OCI-LY7 (cell line): ENCODE measurements at regions not wholly inside any gene's neighbourhood (a gene's known extent, or its start where the extent isn't known, plus 50 kb on each side); places are given as distances from the start of the nearest gene placed in this dataset.

Source experiments
- BruUV-seq: library from RNA; stranded (reverse); fragments of 400-500 nt; replicated peaks from 2 replicates; lab custom pipeline; 2021; lab: Mats Ljungman, UMichigan
- CTCF ChIA-PET: fragments of 300-600 bp; sonication (Branson Sonifier 250); formaldehyde crosslinking; loops from one replicate; lab custom pipeline; 2022; ENCODE audit warnings: antibody characterized with exemption; ENCODE audit not compliant: unreplicated experiment; lab: Charles Lee
- POLR2A ChIA-PET: fragments of 300-600 bp; sonication (Branson Sonifier 250); formaldehyde crosslinking; loops from one replicate; lab custom pipeline; 2022; ENCODE audit warnings: antibody characterized with exemption; lab: Charles Lee
- DNase-seq: peaks from one replicate; pipeline ENCODE4 v3.0.0-alpha.2; 2015; ENCODE audit warnings: low spot score
- H2AFZ ChIP-seq: fragments of 200-600 bp; sonication (generic), shearing (Covaris generic); 2 replicates; pipeline ENCODE4 v1.6.1; 2014; ENCODE audit warnings: mild to moderate bottlenecking, antibody characterized with exemption, low read length, moderate library complexity
- H3K27ac ChIP-seq: fragments of 200-600 bp; sonication (generic); 2 replicates; pipeline ENCODE4 v1.5.1; 2014; ENCODE audit warnings: mixed run types, low read depth, mild to moderate bottlenecking, moderate library complexity, low read length, inconsistent platforms; ENCODE audit not compliant: poor library complexity, severe bottlenecking
- H3K36me3 ChIP-seq: fragments of 200-600 bp; sonication (generic); 2 replicates; pipeline ENCODE4 v1.6.1; 2014; ENCODE audit warnings: mild to moderate bottlenecking, antibody characterized with exemption, low read length, moderate library complexity, mixed read lengths; ENCODE audit not compliant: insufficient read depth
- H3K4me1 ChIP-seq: fragments of 200-600 bp; sonication (generic); 2 replicates; pipeline ENCODE4 v1.5.1; 2014; ENCODE audit warnings: mild to moderate bottlenecking, low read length; ENCODE audit not compliant: insufficient read depth, poor library complexity, severe bottlenecking
- H3K4me2 ChIP-seq: fragments of 200-600 bp; sonication (generic); 2 replicates; pipeline ENCODE4 v1.6.1; 2014; ENCODE audit warnings: mild to moderate bottlenecking, low read length
- H3K4me3 ChIP-seq: fragments of 200-600 bp; sonication (generic); 2 replicates; pipeline ENCODE4 v1.5.1; 2014; ENCODE audit warnings: mild to moderate bottlenecking, low read depth, low read length; ENCODE audit not compliant: poor library complexity, severe bottlenecking
- H3K79me2 ChIP-seq: fragments of 200-600 bp; sonication (generic); 2 replicates; pipeline ENCODE4 v1.6.1; 2016; ENCODE audit warnings: low read depth, mild to moderate bottlenecking, low read length, moderate library complexity, mixed read lengths; ENCODE audit not compliant: insufficient read depth
- H3K9me2 ChIP-seq: fragments of 200-600 bp; sonication (generic); 2 replicates; pipeline ENCODE4 v1.6.1; 2016; ENCODE audit warnings: mild to moderate bottlenecking, low read length, mixed read lengths; ENCODE audit not compliant: insufficient read depth
- H3K9me3 ChIP-seq: fragments of 200-600 bp; sonication (generic); 2 replicates; pipeline ENCODE4 v1.6.1; 2014; ENCODE audit warnings: mild to moderate bottlenecking, mixed run types, low read length, mixed read lengths
- H4K20me1 ChIP-seq: fragments of 200-600 bp; sonication (generic); 2 replicates; pipeline ENCODE4 v1.6.1; 2014; ENCODE audit warnings: mild to moderate bottlenecking, antibody characterized with exemption, low read length, moderate library complexity, mixed read lengths; ENCODE audit not compliant: insufficient read depth
- CTCF ChIP-seq: fragments of 200-600 bp; sonication (generic); conservative IDR thresholded peaks from 2 replicates; pipeline ENCODE4 v1.5.1; 2014; ENCODE audit warnings: mild to moderate bottlenecking, antibody characterized with exemption, low read length, moderate library complexity, mixed read lengths
- EZH2phosphoT487 ChIP-seq: fragments of 200-600 bp; sonication (generic); IDR thresholded peaks from 2 replicates; pipeline ENCODE4 v1.6.1; 2018; ENCODE audit warnings: low read depth, borderline replicate concordance, mild to moderate bottlenecking, mixed run types, antibody characterized with exemption, low read length, moderate library complexity, mixed read lengths
- intact Hi-C: fragments of 100-400 bp; cut with micrococcal nuclease; formaldehyde crosslinking; loops from one replicate; pipeline ENCODE4 v1.10.0; 2022; ENCODE audit not compliant: unreplicated experiment

DNA sequence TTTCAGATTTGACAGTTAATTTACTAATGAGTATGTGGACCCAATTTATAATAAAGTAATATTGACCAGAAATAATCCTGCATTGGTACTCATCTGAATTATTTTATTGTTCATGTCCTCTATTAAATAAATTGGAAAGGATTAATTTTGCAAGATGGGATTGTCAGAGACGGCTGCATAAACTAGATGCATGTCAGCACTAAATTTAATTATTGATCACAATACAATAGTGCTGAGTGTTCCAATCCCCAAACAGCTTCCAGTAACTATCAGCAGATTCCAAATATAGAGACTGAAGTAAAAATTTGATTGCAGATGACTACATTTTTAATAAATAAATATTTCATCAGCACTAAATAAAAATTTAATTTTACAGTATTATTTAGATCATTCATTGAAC, 387.2 kb downstream of the GRB14 start:
- intact Hi-C loops: no loop called here
- H3K4me3 ChIP-seq: no peak overlapping the region
- H3K27ac ChIP-seq: no peak overlapping the region
- H4K20me1 ChIP-seq: no peaks in the 10 kb centered on the region
- H3K9me3 ChIP-seq: no peaks in the 10 kb centered on the region
- ChIA-PET CTCF (no interaction called here), POLR2A (no interaction called here)
- H3K79me2 ChIP-seq: no peaks in the 10 kb centered on the region
- no peaks in the 10 kb centered on the region for H3K9me2 ChIP-seq
- H3K36me3 ChIP-seq: no peaks in the 10 kb centered on the region
- no peak overlapping the region for H2AFZ ChIP-seq
- no peak for DNase-seq
- no TSS peak for BruUV-seq
- no peaks in the 10 kb centered on the region for H3K4me1 ChIP-seq
- H3K4me2 ChIP-seq: no peak overlapping the region
- TF ChIP-seq EZH2phosphoT487 (no peak), CTCF (no peak)

- ChIA-PET POLR2A (no interaction called here), CTCF (no interaction called here)
- TF ChIP-seq EZH2phosphoT487 (no peak), CTCF (no peak)
- no peaks in the 10 kb centered on the region for H3K4me1 ChIP-seq
- no peaks in the 10 kb centered on the region for H4K20me1 ChIP-seq
- H3K27ac ChIP-seq: no peak overlapping the region
- intact Hi-C loops: no loop called here
- no peak overlapping the region for H3K4me3 ChIP-seq
- no peaks in the 10 kb centered on the region for H3K9me3 ChIP-seq
- H2AFZ ChIP-seq: no peak overlapping the region
- no peak overlapping the region for H3K4me2 ChIP-seq
- no peak for DNase-seq
- no peaks in the 10 kb centered on the region for H3K36me3 ChIP-seq
- no peaks in the 10 kb centered on the region for H3K9me2 ChIP-seq
- BruUV-seq: no TSS peak
- no peaks in the 10 kb centered on the region for H3K79me2 ChIP-seq
Measured at GRCh38 chr2:164224007-164224406, 397.3 kb downstream of the GRB14 start.

GRCh38 chr2:164221473-164221872, 399.8 kb downstream of the GRB14 start:
- no peaks in the 10 kb centered on the region for H3K79me2 ChIP-seq
- H3K9me2 ChIP-seq: no peaks in the 10 kb centered on the region
- no peaks in the 10 kb centered on the region for H3K4me1 ChIP-seq
- DNase-seq: no peak
- no TSS peak for BruUV-seq
- no peak overlapping the region for H3K4me2 ChIP-seq
- ChIA-PET POLR2A (interaction anchor here (0.7 kb wide), 2 partner anchors 387 to 532 kb away, joined by 3 to 4 read pairs; no protein-coding TSS in a partner anchor), CTCF (no interaction called here)
- H4K20me1 ChIP-seq: no peaks in the 10 kb centered on the region
- H2AFZ ChIP-seq: no peak overlapping the region
- H3K36me3 ChIP-seq: no peaks in the 10 kb centered on the region
- no peak overlapping the region for H3K4me3 ChIP-seq
- intact Hi-C loops: no loop called here
- TF ChIP-seq EZH2phosphoT487 (no peak), CTCF (no peak)
- no peaks in the 10 kb centered on the region for H3K9me3 ChIP-seq
- H3K27ac ChIP-seq: no peak overlapping the region
